ENCODE measurements at regions not wholly inside any gene's neighbourhood (a gene's known extent, or its start where the extent isn't known, plus 50 kb on each side); places are given as distances from the start of the nearest gene placed in this dataset.

- no peak for TF ChIP-seq POLR2A (IDR thresholded peaks at IDR 0.05; ENCODE audit: low read depth, low read length)
- TF ChIP-seq SPI1 (IDR thresholded peaks at IDR 0.05; ENCODE audit: low read depth, low read length): no peak
- no peak for TF ChIP-seq POLR2AphosphoS5 (IDR thresholded peaks at IDR 0.05; ENCODE audit: low read depth, low read length)
- TF ChIP-seq POU2F2 (IDR thresholded peaks at IDR 0.05; ENCODE audit: low read depth, low read length): no peak
Measured at GRCh38 chr10:94093286-94093905, 99.7 kb downstream of the PLCE1 start.

Measured in GM12891 (cell line).